ENCODE measurements at regions not wholly inside any gene's neighbourhood (a gene's known extent, or its start where the extent isn't known, plus 50 kb on each side); places are given as distances from the start of the nearest gene placed in this dataset.

GRCh38 chr11:109752212-109752825 lies 330.3 kb downstream of the C11orf87 start:
- no peak for DNase-seq

DNA sequence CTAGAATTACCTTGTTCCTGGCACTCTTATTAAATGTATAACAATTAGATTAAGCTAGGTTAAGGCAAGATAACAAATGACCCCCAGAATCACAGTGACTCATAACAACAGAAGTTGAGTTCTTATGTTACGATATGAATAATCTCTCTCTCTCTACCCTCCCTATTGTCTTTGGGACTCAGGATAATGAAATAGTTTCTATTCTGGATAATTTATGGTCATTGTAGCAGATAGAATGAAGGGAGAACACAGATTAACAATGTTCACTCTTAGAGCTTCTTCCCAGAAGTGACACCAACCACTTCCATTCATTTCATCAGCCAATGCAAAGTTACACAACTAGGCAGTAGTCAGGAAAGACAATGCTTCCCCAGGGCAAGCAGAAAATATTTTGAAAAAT lies 334.5 kb downstream of the C11orf87 start:
- no peak for DNase-seq

GRCh38 chr11:109756951-109757350 lies 335.0 kb downstream of the C11orf87 start:
- no peak for DNase-seq

DNA sequence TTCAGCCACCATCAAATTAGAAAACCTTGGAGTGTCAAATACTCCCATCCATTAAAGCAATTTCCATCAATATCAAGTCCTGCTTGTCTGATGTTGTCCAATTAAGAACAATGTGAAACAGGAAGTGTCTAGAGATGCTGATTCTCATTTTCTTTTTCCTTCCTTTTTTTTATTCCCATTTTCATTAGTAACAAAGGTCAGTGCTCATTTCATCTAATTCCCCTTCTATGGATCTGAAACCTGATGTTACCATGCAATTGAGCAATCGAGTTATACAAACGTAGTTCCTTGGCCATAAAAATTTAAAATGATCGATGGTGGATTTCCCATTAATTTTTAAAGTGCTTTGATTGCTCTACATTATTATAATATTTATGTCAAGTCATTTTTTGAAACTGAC lies 330.6 kb upstream of the ZC3H12C start:
- DNase-seq, result no peak

DNA sequence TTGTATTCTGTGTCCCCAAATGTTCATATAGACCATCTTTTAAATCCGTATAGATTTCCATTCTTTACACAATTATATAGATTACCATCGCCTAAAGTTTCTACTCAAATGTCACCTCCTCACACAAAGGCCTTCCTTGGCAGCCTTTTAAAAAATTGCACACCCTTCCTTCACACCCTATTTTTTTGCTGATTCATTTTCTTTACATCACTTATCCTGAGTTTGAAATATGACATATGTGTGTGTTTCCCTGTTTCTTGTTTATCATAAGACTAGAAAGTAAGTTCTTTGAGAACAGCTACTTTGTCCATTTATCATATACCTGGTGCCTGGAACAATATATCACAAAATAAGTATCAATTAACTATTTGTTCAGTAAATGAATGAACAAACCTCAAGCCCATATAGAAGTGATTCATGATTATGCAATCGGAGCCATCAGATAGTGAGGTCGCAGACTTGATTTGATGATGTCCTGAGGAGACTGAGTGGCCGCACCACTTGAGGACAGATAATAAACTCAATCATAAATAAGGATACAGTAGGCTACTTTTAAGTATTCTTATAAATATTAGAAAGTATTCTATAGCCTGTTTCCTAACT lies 327.4 kb upstream of the ZC3H12C start:
- DNase-seq, result no peak

DNA sequence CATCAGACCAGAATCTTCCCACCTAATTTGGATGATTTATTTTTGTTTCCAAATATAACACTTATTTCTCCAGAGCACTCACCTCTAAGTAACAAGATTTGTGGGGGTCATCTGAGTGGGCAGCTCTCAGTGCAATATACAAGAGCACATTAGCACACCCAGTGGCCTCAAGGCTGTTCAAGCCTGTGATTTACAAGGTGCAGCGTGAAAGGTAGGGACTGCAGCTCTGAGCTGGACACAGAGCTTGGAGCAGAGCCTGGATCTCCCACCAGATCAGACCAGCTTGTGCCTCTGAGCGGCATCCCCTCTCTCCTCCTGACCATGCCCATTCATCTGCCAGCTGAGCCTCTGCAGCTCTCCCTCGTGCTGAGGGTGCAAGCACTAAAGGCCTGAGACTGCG lies 323.3 kb upstream of the ZC3H12C start:
- DNase-seq, result no peak

GRCh38 chr11:109770323-109770722 lies 322.9 kb upstream of the ZC3H12C start:
- no peak for DNase-seq

- no peak for DNase-seq
Observed at GRCh38 chr11:109772892-109773291, 320.3 kb upstream of the ZC3H12C start.

- no peak for DNase-seq
Observed at GRCh38 chr11:109775686-109776085, 317.5 kb upstream of the ZC3H12C start.

GRCh38 chr11:109783014-109783413 lies 310.2 kb upstream of the ZC3H12C start:
- no peak for DNase-seq

DNA sequence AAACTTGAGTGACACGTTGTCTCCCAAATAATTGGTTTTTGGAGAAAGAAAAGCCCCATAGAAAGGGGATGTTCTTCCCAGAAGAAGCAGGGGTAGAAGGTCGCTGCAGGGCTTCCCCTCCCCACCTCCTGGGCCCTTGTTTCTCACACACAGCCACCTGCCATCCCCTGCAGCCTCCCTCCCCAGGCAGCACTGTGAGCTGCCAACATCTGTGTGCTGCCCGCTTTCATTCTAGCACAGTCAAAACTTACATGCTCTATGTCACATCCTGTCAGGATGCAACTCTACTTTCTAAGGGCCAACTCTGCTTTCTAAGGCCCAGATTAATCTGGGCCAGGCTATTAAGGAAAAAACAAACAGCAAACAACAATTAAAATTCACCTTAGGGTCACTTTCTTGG lies 309.4 kb upstream of the ZC3H12C start:
- no peak for DNase-seq

DNA sequence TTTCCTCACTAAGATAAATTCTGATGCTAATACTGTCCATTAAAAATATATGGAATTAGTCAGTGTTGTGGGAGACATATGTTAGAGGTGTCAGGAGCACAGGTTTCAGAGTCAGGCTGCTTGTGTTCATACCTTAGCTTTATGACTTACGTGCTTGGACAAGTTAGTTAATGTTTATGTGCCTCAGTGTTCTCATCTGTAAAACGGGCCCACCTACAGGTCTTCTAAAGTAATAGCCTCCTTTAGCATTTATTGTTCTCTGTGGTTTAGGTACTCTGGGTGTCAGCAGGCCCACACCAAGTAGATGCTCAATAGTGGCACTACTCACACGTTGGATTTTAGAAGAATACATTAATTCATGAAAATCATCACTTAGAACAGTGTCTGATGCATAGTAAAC lies 308.7 kb upstream of the ZC3H12C start:
- DNase-seq, result no peak

DNA sequence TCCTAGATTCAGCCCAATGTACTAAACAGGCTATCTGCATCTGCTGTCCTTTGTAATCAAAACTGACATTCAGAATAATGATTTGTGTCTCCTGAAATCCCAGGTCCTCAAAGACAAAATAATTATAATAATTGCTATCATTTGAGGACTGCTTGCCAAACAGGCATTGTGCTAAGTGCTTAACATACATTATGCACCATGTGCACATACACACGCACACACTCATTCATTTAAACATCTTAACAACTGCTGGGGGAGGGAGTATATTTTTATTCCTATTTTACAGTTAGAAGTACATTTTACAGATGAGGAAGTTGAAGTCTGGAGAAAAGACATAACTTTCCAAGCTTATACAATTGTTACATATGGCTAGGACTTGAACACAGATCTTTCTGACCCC lies 308.0 kb upstream of the ZC3H12C start:
- no peak for DNase-seq

GRCh38 chr11:109785714-109786113 lies 307.5 kb upstream of the ZC3H12C start:
- no peak for DNase-seq

- DNase-seq, result no peak
Observed at GRCh38 chr11:109788948-109789490, 304.2 kb upstream of the ZC3H12C start.

DNA sequence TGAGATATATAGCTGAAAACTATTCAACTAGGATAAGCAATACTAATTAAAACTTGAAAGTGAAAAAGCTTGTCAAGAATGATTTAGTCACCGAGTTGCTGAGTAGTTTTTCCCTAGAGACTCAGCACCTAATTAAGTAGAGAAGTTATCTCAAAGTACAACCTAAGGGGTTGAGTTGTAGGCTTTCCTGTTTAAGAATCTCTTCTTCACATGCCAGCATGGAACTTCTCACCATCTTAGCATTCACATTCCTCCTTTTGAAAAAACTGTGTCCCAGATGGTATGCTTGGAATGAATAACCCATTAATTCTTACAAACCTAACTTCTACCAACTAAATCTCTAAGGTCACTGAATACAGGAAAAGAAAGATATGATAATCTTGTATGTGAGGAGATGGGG lies 303.3 kb upstream of the ZC3H12C start:
- DNase-seq, result no peak

DNA sequence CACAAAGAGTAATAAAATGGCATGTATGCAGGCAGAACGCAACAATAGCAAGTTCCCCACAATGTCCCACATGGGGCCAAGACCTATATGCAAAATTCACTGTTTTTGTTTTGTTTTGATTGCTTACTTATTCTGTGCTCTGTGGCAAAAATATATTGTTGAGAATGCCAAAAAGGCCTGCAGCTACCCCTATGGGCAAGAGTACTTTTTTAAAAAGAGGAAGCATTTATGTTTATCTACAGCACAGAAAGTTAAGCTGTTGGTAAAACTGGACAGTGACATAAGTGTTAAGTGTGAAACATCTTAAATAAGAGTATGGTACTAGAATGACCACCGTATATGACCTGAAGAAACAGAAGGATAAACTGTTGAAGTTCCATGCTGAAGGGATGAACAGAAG lies 301.9 kb upstream of the ZC3H12C start:
- DNase-seq, result no peak

GRCh38 chr11:109794501-109794900 lies 298.7 kb upstream of the ZC3H12C start:
- no peak for DNase-seq

- DNase-seq, result no peak
Observed at GRCh38 chr11:109795234-109795633, 298.0 kb upstream of the ZC3H12C start.

DNA sequence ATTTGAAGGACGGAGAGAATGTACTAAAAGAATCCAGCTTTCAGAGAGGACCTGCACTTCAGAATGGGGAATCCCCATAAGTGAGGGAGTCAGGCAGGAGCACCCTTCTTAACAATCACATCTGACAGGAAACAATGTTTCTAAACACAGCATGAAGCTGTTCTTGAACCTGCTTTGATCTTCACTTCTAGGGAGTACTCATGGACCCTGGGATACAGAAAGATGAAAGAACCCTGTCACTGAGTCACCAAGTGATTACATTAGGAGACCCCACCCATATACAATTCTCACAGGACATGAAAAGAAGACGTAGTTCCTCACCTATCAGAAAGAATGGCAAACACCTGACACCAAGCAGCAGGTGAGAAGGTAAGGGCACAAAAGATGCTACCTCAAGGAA lies 296.9 kb upstream of the ZC3H12C start:
- no peak for DNase-seq

- no peak for DNase-seq
Observed at GRCh38 chr11:109798521-109798920, 294.7 kb upstream of the ZC3H12C start.

- no peak for DNase-seq
Observed at GRCh38 chr11:109799604-109800003, 293.6 kb upstream of the ZC3H12C start.

DNA sequence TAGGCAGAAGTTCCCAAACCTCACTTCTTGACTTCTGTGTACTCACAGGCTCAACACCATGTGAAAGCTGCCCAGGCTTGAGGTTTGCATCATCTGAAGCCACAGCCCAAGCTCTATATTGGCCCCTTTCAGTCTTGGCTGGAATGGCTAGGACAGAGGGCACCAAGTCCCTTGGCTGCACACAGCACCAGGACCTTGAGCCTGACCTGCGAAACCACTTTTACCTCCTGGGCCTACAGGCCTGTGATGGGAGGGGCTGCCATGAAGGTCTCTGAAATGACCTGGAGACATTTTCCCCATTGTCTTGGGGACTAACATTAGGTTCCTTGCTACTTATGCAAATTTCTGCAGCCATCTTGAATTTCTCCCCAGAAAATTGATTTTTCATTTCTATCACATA lies 288.3 kb upstream of the ZC3H12C start:
- DNase-seq, result no peak

- no peak for DNase-seq
Observed at GRCh38 chr11:109806205-109806604, 287.0 kb upstream of the ZC3H12C start.

- DNase-seq, result no peak
Observed at GRCh38 chr11:109808569-109808968, 284.6 kb upstream of the ZC3H12C start.

Measured in stimulated activated CD4-positive, alpha-beta T cell treated with anti-CD3 and anti-CD28 coated beads, Interleukin-2, amount 100 ng/mL, for 24 hours (primary cell).